Activated CD4-positive, alpha-beta T cell treated with anti-CD3 and anti-CD28 coated beads, Interleukin-2, amount 10 ng/mL, durations not matched to agents 24 days and 14 days (primary cell): ENCODE measurements at regions not wholly inside any gene's neighbourhood (a gene's known extent, or its start where the extent isn't known, plus 50 kb on each side); places are given as distances from the start of the nearest gene placed in this dataset.
"Not testable (repeated sequence)": the region's sequence is repeated elsewhere in the genome, so short reads cannot be mapped to it uniquely, and the experiment has no call there.

Experiments
- DNase-seq: peaks from one replicate; pipeline ENCODE4 v3.0.0; 2022
- H3K27ac Mint-ChIP-seq: one replicate; pipeline ENCODE4 v1.8.0; 2022; ENCODE audit warnings: mild to moderate bottlenecking, mixed read lengths
- H3K27me3 Mint-ChIP-seq: one replicate; pipeline ENCODE4 v1.8.0; 2022; ENCODE audit warnings: mixed read lengths
- H3K36me3 Mint-ChIP-seq: one replicate; pipeline ENCODE4 v1.8.0; 2022; ENCODE audit warnings: low read depth, mild to moderate bottlenecking, mixed read lengths
- H3K4me1 Mint-ChIP-seq: one replicate; pipeline ENCODE4 v1.8.0; 2021; ENCODE audit warnings: mixed read lengths
- H3K4me3 Mint-ChIP-seq: one replicate; pipeline ENCODE4 v1.8.0; 2022; ENCODE audit warnings: mild to moderate bottlenecking, moderate library complexity, mixed read lengths
- H3K9me3 Mint-ChIP-seq: one replicate; pipeline ENCODE4 v1.8.0; 2021; ENCODE audit warnings: mixed read lengths
- intact Hi-C: fragments of 100-400 bp; cut with micrococcal nuclease; formaldehyde crosslinking; loops from one replicate; pipeline ENCODE4 v1.15.1; 2023

DNA sequence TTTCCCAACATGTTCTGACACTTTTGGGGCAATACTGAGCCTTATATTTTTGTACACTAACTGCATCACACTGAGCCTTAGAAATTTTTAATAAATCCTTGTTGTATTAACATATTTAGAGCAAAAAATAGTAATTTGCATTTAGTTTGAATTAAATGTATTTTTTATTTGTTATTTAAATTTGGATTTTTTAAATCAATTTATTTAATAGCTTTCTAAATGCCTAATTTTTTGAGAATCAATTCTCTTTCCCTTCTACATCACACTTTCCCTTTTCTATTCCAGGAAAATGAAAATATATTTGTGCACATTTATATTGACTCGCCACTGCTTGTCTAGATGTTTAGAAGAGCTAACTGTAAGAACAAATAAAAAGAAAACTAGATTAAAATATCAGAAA, 414.6 kb upstream of the POM121L12 start:
- H3K27ac Mint-ChIP-seq, result no peak overlapping the region
- no peak overlapping the region for H3K4me3 Mint-ChIP-seq

GRCh38 chr7:52616552-52616951, 418.9 kb upstream of the POM121L12 start:
- Mint-ChIP-seq H3K9me3 (peaks cover 3% of the 10 kb centered on the region), H3K4me1 (no peaks in the 10 kb centered on the region), H3K27ac (no peak overlapping the region), H3K27me3 (no peaks in the 10 kb centered on the region), H3K36me3 (no peaks in the 10 kb centered on the region), H3K4me3 (no peak overlapping the region)
- no peak for DNase-seq
- intact Hi-C loops, result no loop called here

More for the DNA sequence above, 414.6 kb upstream of the POM121L12 start:
- intact Hi-C loops, result no loop called here
- H3K4me1 Mint-ChIP-seq, result no peaks in the 10 kb centered on the region
- H3K27me3 Mint-ChIP-seq, result no peaks in the 10 kb centered on the region
- H3K36me3 Mint-ChIP-seq, result no peaks in the 10 kb centered on the region
- no peak for DNase-seq
- peaks cover 5% of the 10 kb centered on the region for H3K9me3 Mint-ChIP-seq

GRCh38 chr7:52615021-52615695, 420.3 kb upstream of the POM121L12 start:
- Mint-ChIP-seq H3K4me3 (no peak overlapping the region), H3K27me3 (no peaks in the 10 kb centered on the region), H3K27ac (no peak overlapping the region), H3K36me3 (no peaks in the 10 kb centered on the region), H3K4me1 (no peaks in the 10 kb centered on the region), H3K9me3 (peaks cover 8% of the 10 kb centered on the region)
- intact Hi-C loops, result no loop called here
- DNase-seq, result no peak

- Mint-ChIP-seq H3K4me1 (no peaks in the 10 kb centered on the region), H3K27me3 (no peaks in the 10 kb centered on the region), H3K27ac (no peak overlapping the region), H3K4me3 (no peak overlapping the region), H3K9me3 (peaks cover 5% of the 10 kb centered on the region), H3K36me3 (no peaks in the 10 kb centered on the region)
- intact Hi-C loops, result no loop called here
- DNase-seq, result no peak
Observed at GRCh38 chr7:52609511-52609910, 425.9 kb upstream of the POM121L12 start.

DNA sequence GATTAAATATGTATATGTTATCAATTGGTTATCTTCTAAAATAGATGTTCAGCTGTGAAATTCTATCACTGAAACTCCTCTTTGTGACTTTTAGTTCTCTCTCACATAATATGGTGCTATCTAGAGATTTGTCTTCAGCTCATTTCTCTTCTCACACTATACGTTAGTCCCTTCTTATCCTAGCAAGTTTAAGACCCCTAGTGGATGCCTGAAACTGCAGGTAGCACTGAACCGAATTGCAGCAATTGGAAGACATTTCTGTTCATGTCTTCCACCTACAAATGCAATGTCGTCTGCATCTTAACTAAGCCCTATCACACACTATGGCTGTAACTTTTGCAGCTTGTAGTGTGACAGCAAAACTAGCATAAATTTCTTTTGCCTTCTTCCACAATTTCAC, 442.7 kb upstream of the POM121L12 start:
- H3K4me3 Mint-ChIP-seq, result no peak overlapping the region

DNA sequence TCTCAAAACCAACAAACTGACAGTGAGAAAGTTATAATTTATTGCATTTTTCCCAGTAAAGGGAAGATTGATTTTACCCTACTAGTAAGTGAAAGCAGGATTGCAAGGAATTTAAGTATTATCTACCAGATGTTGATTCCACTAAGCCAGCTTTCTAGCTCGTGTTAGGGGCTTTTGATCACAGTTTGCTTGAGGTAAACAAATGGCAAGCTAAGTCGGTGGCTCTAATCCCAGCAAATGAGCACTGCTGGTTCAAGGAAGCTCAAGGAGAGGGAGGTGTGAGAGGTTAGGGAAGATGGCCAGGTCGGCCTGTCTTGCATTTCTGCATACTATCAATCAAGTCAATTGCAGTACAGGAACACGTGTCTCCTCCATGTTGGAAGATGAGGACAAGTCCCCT, 448.7 kb upstream of the POM121L12 start:
- no peaks in the 10 kb centered on the region for H3K27me3 Mint-ChIP-seq
- H3K27ac Mint-ChIP-seq, result no peak overlapping the region
- H3K36me3 Mint-ChIP-seq, result no peaks in the 10 kb centered on the region
- H3K4me3 Mint-ChIP-seq, result no peak overlapping the region
- no peaks in the 10 kb centered on the region for H3K9me3 Mint-ChIP-seq
- intact Hi-C loops, result no loop called here
- no peaks in the 10 kb centered on the region for H3K4me1 Mint-ChIP-seq
- no peak for DNase-seq

More for the DNA sequence above, 442.7 kb upstream of the POM121L12 start:
- H3K36me3 Mint-ChIP-seq, result no peaks in the 10 kb centered on the region
- DNase-seq, result no peak
- H3K4me1 Mint-ChIP-seq, result no peaks in the 10 kb centered on the region
- no peak overlapping the region for H3K27ac Mint-ChIP-seq
- no peaks in the 10 kb centered on the region for H3K9me3 Mint-ChIP-seq
- intact Hi-C loops, result no loop called here
- no peaks in the 10 kb centered on the region for H3K27me3 Mint-ChIP-seq

GRCh38 chr7:52584041-52584440, 451.4 kb upstream of the POM121L12 start:
- intact Hi-C loops, result no loop called here
- H3K27me3 Mint-ChIP-seq, result no peaks in the 10 kb centered on the region
- H3K36me3 Mint-ChIP-seq, result no peaks in the 10 kb centered on the region
- H3K9me3 Mint-ChIP-seq, result no peaks in the 10 kb centered on the region
- DNase-seq, result no peak
- no peak overlapping the region for H3K27ac Mint-ChIP-seq
- no peaks in the 10 kb centered on the region for H3K4me1 Mint-ChIP-seq
- H3K4me3 Mint-ChIP-seq, result no peak overlapping the region

DNA sequence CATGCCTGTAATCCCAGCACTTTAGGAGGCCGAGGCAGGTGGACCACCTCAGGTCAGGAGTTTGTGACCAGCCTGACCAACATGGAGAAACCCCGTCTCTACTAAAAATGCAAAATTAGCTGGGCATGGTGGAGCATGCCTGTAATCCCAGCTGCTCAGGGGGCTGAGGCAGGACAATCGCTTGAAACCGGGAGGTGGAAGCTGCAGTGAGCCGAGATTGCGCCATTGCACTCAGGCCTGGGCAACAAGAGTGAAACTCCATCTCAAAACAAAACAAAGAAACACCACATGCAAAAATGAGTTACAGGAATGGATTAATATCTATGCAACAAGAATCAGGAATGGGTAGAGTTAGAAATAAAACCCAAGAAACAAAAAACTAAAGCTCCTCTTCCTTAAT, 462.3 kb upstream of the POM121L12 start:
- H3K27me3 Mint-ChIP-seq, H3K9me3 Mint-ChIP-seq, H3K4me3 Mint-ChIP-seq, H3K36me3 Mint-ChIP-seq, DNase-seq, H3K27ac Mint-ChIP-seq, intact Hi-C loops, H3K4me1 Mint-ChIP-seq: not testable (repeated sequence)

- Mint-ChIP-seq H3K4me1 (no peaks in the 10 kb centered on the region), H3K36me3 (no peaks in the 10 kb centered on the region), H3K4me3 (no peak overlapping the region), H3K27me3 (no peaks in the 10 kb centered on the region), H3K27ac (no peak overlapping the region), H3K9me3 (no peaks in the 10 kb centered on the region)
- DNase-seq, result no peak
- intact Hi-C loops, result no loop called here
Observed at GRCh38 chr7:52571026-52571425, 464.4 kb upstream of the POM121L12 start.

GRCh38 chr7:52569151-52569550, 466.3 kb upstream of the POM121L12 start:
- intact Hi-C loops, result no loop called here
- Mint-ChIP-seq H3K27ac (no peak overlapping the region), H3K4me1 (no peaks in the 10 kb centered on the region), H3K36me3 (no peaks in the 10 kb centered on the region), H3K4me3 (no peak overlapping the region), H3K9me3 (no peaks in the 10 kb centered on the region), H3K27me3 (no peaks in the 10 kb centered on the region)
- DNase-seq, result no peak

DNA sequence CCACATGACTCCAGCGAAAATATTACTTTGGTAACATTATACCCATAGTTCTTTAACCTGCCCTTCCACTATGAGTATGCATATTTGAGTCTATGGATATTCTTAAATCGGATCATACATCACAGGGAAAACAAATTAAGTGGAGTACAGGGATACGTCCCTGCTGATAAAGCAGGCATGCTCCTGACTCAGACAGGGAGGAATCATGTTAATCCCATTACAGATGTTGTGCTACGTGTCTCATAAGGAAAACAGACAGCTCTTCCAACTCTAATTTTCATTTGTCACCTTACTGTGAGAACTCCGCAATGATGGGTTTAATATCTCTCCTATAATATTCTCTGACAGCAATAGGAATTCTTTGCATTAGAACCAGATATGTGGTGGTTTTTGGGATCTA, 469.5 kb upstream of the POM121L12 start:
- no peaks in the 10 kb centered on the region for H3K27me3 Mint-ChIP-seq
- H3K4me1 Mint-ChIP-seq, result no peaks in the 10 kb centered on the region
- H3K36me3 Mint-ChIP-seq, result no peaks in the 10 kb centered on the region
- H3K9me3 Mint-ChIP-seq, result no peaks in the 10 kb centered on the region
- DNase-seq, result no peak
- H3K27ac Mint-ChIP-seq, result no peak overlapping the region
- intact Hi-C loops, result no loop called here
- H3K4me3 Mint-ChIP-seq, result no peak overlapping the region

- intact Hi-C loops, result no loop called here
- Mint-ChIP-seq H3K4me1 (no peaks in the 10 kb centered on the region), H3K36me3 (no peaks in the 10 kb centered on the region), H3K27me3 (no peaks in the 10 kb centered on the region), H3K9me3 (peaks cover 3% of the 10 kb centered on the region), H3K27ac (no peak overlapping the region), H3K4me3 (no peak overlapping the region)
- no peak for DNase-seq
Observed at GRCh38 chr7:52555805-52556204, 479.6 kb upstream of the POM121L12 start.

- H3K27ac Mint-ChIP-seq, result no peak overlapping the region
- no peaks in the 10 kb centered on the region for H3K4me1 Mint-ChIP-seq
- no peak overlapping the region for H3K4me3 Mint-ChIP-seq
- intact Hi-C loops, result no loop called here
- no peaks in the 10 kb centered on the region for H3K27me3 Mint-ChIP-seq
- no peak for DNase-seq
- no peaks in the 10 kb centered on the region for H3K36me3 Mint-ChIP-seq
- H3K9me3 Mint-ChIP-seq, result peaks cover 3% of the 10 kb centered on the region
Observed at GRCh38 chr7:52547308-52547910, 488.0 kb upstream of the POM121L12 start.

DNA sequence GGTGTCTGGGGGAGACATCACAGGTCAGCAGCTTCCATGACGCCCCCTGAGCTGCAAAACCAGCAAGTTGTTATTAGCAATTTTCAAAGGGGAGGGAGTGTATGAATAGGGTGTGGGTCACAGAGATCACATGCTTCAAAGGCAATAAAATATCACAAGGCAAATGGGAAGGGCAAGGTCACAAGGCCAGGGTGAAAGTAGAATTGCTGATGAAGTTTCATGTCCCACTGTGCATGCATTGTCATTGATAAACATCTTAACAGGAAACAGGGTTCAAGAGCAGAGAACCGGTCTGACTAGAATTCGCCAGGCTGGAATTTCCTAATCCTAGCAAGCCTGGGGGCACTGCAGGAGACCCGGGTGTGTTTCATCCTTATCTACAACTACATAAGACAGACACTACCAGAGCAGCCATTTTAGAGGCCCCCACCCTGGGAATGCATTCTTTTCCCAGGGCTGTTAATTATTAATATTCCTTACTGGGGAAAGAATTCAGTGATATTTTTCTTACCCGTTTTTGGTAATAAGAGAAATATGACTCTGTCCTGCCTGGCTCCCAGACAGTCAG, 494.2 kb upstream of the POM121L12 start:
- intact Hi-C loops, H3K9me3 Mint-ChIP-seq: not testable (repeated sequence)

DNA sequence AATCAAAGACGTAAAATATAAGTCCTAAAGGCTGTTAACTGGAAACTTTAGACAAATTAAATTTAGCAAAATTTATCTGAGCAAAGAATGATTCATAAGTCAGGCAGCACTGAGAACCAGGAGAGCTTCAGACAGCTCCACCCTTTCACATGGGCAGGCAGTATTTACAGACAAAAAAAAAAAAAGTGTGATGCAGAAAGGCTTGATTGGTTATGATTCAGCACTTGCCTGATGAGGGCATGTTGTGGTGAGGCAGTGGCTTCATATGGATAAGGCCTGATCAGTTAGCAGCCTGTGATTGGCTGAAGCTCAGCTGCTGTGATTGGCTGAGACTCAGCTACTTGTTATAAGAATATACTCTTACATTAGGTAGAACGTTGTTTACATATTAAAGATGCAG, 495.4 kb upstream of the POM121L12 start:
- Mint-ChIP-seq H3K9me3 (peaks cover 3% of the 10 kb centered on the region), H3K4me3 (no peak overlapping the region), H3K4me1 (no peaks in the 10 kb centered on the region), H3K27ac (no peak overlapping the region), H3K36me3 (no peaks in the 10 kb centered on the region), H3K27me3 (no peaks in the 10 kb centered on the region)
- intact Hi-C loops, result no loop called here
- DNase-seq, result no peak

More for the DNA sequence above, 494.2 kb upstream of the POM121L12 start:
- not testable (repeated sequence) for H3K27ac Mint-ChIP-seq, H3K4me3 Mint-ChIP-seq, H3K4me1 Mint-ChIP-seq, H3K27me3 Mint-ChIP-seq, H3K36me3 Mint-ChIP-seq, DNase-seq
